ENCODE measurements at regions not wholly inside any gene's neighbourhood (a gene's known extent, or its start where the extent isn't known, plus 50 kb on each side); places are given as distances from the start of the nearest gene placed in this dataset.
A peak's percentile ranks its signal among the peaks of the same experiment; 100 is the strongest.
"Not testable (repeated sequence)": the region's sequence is repeated elsewhere in the genome, so short reads cannot be mapped to it uniquely, and the experiment has no call there.

- DNase-seq (ENCODE audit: low read depth), result not testable (repeated sequence)
Observed at GRCh38 chr2:201946746-201947145, 86.9 kb upstream of the FZD7 start.

GRCh38 chr2:201947287-201947686, 86.4 kb upstream of the FZD7 start:
- DNase-seq (ENCODE audit: low read depth), result no peak

GRCh38 chr2:201949181-201949926, 84.3 kb upstream of the FZD7 start:
- DNase-seq (ENCODE audit: low read depth), result no peak

DNA sequence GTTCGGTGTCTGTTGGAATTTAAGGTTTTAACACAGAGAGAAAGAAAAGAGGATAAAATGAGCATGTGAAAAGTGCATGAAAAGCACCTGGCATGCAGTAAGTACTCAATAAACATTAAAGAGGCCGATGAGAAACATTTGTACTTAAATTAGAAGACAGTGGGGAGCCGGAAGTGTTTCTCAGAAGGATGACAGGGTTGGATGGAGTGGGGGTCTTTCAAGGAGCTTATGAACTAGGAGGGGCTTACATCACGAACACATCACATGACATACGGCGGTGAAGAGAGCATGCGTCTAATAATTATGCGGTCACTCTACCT, 83.8 kb upstream of the FZD7 start:
- DNase-seq (ENCODE audit: low read depth), result no peak

DNA sequence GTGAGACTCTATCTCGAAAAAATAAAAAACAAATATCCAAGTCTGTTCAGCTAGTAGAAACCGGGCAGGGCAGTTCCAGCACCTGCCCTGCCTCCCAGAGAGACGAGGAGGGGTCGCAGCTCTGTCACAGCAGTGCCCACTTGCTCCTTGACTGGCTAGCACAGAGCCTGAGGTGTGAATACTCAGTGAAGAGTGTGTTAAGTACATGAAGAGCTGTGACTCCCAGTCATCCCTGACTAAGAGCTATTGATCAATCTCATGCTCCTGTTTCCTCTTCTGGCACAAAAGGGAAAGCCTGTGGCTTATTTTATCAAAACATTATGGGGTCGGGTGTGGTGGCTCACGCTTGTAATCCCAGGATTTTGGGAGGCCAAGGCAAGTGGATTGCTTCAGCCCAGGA, 83.0 kb upstream of the FZD7 start:
- no peak for DNase-seq (ENCODE audit: low read depth)

DNA sequence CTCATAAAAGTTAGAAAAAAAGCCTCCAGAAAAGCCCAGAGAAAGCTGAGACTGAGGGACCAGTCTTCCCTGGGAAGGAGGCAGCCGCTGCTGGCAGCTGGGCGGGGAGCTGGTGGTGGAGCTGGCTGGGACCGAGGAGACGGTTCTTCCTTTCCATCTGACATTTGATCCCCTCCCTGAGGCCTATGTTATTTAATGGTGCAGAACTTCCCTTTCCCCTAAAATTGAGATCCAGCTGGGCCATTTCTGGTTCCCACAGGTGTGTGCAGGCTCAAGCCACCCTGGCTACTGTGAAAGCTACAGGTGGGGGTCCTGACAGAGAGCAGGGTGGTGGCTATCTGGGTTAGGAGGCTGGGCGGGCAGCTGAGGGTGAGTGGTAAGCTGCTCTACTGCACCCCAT, 81.5 kb upstream of the FZD7 start:
- DNase-seq (ENCODE audit: low read depth), result no peak

GRCh38 chr2:201953396-201953795, 80.3 kb upstream of the FZD7 start:
- DNase-seq (ENCODE audit: low read depth), result no peak

GRCh38 chr2:201953880-201954279, 79.8 kb upstream of the FZD7 start:
- DNase-seq (ENCODE audit: low read depth), result no peak

GRCh38 chr2:201955231-201955630, 78.4 kb upstream of the FZD7 start:
- no peak for DNase-seq (ENCODE audit: low read depth)

- DNase-seq (ENCODE audit: low read depth), result no peak
Observed at GRCh38 chr2:201955702-201956141, 77.9 kb upstream of the FZD7 start.

DNA sequence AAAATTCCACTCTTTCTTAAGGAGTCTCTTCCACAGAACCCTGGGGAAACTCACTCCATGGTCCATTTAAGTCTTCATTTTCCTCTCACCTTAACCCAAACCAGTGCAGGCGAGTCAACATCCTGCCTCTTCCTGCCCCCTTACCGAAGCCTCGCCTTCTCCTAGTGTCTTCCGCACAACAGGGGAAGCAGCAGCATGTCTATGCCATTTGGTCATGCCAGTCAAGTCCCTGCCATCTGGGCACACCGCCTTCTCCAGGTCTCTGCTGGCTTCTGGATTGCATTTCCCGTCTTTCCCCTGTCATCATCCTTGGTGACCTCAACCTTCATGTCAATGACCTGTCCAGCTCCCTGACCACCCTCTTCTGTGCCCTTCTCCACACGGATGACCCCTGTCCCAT, 77.3 kb upstream of the FZD7 start:
- no peak for DNase-seq (ENCODE audit: low read depth)

GRCh38 chr2:201957091-201957490, 76.6 kb upstream of the FZD7 start:
- DNase-seq (ENCODE audit: low read depth), result no peak

GRCh38 chr2:201959198-201959597, 74.5 kb upstream of the FZD7 start:
- no peak for DNase-seq (ENCODE audit: low read depth)

DNA sequence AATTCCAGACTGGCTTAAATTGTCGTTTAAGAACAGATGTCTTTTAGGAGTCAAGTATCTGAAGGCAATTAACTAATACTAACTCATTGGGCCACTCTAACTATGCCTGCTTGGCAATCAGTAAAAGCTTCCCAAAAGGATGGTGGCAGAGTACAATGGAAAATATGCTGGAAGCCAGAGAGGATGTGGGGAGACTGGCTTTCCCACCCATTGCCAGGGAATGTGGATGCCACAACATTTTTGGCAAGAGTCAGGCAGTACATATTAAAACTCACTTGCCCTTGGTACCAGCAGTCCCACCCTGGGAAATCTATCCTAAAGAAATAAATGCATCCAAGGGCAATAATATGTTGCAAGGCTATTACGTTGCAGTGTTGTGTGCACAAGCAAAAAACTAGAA, 74.0 kb upstream of the FZD7 start:
- DNase-seq (ENCODE audit: low read depth), result no peak

DNA sequence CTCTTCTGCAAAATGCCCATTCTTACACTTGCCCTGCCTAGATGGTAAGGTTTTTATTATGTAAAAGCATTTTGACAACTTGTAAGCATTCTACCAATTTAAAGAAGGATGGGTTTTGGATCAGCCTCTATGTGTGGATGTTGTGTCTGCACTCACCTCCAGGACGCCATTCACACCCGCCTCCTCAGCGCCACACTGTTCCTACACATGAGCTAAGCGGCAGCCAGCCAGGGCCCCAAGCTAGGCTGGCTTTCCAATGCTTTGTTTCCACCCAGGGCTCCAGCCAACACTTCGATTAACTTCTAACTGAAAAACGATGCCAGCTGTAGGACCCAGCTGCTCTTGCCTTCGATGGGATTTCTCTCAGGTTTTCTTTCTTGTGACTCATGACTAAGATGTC, 73.3 kb upstream of the FZD7 start:
- DNase-seq (ENCODE audit: low read depth), result no peak

DNA sequence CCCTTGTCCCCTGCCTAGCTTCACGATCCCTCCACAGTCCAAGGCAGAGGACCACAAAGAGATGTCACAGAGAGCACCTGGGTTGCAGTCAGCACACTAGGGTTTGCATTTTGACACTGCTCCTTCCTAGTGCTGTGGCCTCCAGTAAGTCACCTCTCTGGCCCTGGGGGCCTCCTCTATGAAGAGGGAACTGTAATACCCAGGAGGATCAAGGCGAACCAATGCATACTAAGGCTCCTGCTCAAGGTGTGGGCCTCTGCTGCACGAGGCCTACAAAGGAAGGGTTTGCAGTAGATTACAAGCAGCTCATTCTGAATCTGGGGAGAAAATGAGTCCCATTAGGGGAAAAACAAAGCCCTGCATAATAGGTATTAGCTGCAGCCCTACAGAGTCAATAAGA, 72.3 kb upstream of the FZD7 start:
- DNase-seq (ENCODE audit: low read depth), result no peak

DNA sequence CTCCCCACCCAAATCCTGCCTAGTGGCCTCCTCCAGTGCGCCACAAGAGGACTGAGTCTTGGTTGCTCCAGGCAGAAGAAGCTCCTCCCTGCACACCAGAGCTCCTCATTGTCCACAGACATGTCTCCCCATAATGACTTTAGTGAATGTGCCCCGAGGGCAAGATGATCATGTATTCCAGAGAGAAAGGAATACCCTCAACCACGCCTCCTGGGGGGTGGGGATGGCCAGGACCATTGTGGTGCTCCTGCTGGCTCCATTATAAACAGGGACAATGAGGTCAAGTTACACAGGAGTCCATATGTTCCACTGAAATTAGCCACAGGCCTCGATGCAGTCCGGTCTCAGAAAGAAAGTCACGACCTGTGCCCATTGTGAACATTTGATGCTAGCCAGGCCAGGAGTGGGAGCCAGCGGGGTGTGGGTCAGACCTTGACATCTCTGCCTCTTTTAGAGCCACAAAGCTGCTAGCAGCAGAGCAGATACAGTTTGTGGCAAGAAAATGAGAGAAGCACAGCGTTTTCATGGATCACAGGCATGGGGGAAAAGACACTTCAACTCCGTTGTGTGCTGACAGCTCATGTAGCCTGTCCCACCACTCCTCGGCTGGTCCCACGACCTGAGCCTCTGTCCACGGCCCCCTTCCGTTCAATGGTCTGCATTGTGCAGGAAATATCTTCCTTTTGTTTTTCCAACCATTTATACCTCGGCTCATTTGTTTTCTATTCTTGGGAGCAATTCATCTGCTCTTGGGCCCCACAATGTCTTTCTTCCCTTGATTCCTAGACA, 70.7 kb upstream of the FZD7 start:
- no peak for DNase-seq (ENCODE audit: low read depth)

DNA sequence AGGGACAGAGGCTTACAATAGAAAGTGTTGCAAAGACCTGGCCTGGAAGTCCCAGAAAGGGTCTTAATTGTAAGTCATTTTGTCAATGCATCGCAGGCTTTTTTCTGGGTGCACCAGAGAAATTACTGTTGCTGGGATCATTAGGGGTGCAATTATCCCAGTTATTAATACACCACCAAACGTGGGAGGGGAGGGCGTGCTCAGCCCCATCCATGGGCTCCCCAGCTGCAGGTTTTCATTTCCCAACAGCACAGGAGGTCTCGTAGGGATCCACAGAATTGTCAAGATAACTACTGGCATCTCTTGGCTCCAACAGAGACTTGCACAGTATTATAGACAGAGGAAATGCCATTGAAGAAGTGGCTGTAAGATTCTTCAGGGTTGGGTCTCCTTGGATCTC, 69.6 kb upstream of the FZD7 start:
- DNase-seq (ENCODE audit: low read depth), result no peak

GRCh38 chr2:201964631-201965206, 68.9 kb upstream of the FZD7 start:
- peak; percentile 5 for DNase-seq (ENCODE audit: low read depth)

DNA sequence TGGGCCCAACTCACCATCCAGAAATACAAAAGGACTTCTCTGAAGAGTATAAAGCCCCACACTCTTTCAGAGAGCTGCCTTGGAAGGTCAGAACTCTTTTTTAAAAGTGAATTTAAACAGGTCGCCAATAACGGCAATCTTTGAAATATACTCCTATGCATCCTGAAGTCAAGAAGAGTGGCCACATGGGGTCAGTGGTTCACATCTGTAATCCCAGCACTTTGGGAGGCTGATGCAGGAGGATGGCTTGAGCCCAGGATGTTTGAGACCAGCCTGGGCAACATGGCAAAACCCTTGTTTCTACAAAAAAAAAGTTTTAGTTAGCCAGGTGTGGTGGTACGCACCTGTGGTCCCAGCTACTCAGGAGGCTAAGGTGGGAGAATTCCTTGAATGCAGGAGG, 68.1 kb upstream of the FZD7 start:
- no peak for DNase-seq (ENCODE audit: low read depth)

- DNase-seq (ENCODE audit: low read depth), result no peak
Observed at GRCh38 chr2:201966691-201967438, 66.8 kb upstream of the FZD7 start.

DNA sequence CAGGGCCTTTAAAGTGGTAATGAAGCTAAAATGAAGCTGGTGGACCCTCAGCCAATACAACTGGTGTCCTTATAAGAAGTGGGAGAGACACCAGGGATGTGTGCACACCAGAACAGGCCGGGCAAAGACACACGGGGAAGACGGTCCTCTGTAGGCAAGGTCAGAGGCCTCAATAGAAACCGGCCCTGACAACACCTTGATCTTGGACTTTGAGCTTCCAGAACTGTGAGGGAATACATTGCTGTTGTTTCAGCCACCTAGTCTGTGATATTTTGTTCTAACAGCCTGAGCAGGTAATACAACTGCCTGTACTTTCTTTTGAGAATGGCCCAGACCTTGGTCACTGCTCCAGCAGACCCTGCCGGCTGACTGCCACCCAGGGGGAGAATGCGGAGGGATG, 65.6 kb upstream of the FZD7 start:
- DNase-seq (ENCODE audit: low read depth), result no peak

GRCh38 chr2:201968476-201968875, 65.2 kb upstream of the FZD7 start:
- DNase-seq (ENCODE audit: low read depth), result no peak

Measured in activated T-helper 1 cell treated with Interleukin-2 at 50 U/mL for 16 hours (primary cell).